ENCODE measurements at regions not wholly inside any gene's neighbourhood (a gene's known extent, or its start where the extent isn't known, plus 50 kb on each side); places are given as distances from the start of the nearest gene placed in this dataset.

DNA sequence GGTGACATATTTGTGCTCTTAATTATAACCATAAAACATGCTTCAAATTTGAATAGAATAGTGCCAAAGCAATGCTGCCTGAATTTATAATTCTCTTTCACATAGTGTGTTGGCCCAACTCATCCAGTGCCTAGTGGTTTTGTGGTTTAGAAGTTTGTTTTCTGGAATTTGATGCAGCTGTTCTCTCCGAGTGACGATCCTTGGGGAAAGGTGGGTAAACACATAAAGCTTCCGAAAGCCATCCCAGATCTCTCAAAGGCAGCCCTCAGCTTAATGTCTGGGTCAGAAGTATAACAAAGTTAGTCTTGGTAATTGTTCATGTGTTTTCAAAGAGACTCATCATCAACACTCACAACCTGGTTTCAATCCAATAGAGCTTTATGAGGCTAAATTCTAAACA, 235.6 kb upstream of the CDH2 start:
- no peak for ATAC-seq

GRCh38 chr18:28411806-28412205, 234.9 kb upstream of the CDH2 start:
- intact Hi-C loops (cut with DNase I, micrococcal nuclease): no loop called here

More for the DNA sequence above, 235.6 kb upstream of the CDH2 start:
- intact Hi-C loops (cut with DNase I, micrococcal nuclease): no loop called here
- DNase-seq: no peak

DNA sequence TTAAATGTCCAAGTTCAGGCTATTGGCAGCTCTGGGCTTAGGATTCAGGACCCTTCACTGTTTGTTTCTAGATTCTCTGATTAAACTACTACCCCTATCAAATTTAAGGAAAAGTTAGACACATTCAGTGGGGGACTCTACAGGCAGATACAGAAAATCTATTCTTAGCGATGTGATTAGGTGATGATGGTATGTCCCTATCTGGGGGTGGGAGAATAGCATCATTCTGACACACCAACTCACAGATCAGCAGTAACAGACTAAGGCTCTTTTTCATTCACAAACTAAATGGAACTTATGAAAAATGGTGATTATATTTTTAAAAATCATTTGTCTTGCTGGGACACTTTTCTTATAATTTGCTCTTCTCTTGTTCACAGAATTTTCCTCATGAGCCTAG, 232.9 kb upstream of the CDH2 start:
- ATAC-seq (no peak), DNase-seq (no peak)
- intact Hi-C loops (cut with DNase I, micrococcal nuclease): no loop called here

More at GRCh38 chr18:28411806-28412205, 234.9 kb upstream of the CDH2 start:
- DNase-seq (no peak), ATAC-seq (no peak)

- DNase-seq (no peak), ATAC-seq (no peak)
- intact Hi-C loops (cut with DNase I, micrococcal nuclease): no loop called here
Observed at GRCh38 chr18:28408528-28408927, 231.6 kb upstream of the CDH2 start.

DNA sequence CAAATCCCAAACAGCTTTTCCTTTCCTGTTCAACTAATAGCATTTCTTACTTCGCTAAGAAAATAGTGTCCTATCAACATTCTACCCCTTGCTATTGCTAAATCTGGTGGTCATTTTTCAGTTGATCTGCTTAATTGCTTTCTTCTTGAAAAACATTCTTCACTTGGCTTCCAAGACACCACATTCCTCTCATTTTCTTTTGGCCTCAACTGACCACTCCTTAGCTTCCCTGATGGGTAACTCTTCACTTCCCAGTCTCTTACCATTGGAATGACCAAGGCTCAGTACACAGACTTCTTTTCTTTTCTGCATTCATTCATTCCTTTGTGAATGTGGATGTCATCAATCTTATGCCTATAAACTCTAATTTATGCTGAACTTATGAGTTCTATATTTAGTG, 230.8 kb upstream of the CDH2 start:
- no peak for ATAC-seq
- intact Hi-C loops (cut with DNase I, micrococcal nuclease): no loop called here

DNA sequence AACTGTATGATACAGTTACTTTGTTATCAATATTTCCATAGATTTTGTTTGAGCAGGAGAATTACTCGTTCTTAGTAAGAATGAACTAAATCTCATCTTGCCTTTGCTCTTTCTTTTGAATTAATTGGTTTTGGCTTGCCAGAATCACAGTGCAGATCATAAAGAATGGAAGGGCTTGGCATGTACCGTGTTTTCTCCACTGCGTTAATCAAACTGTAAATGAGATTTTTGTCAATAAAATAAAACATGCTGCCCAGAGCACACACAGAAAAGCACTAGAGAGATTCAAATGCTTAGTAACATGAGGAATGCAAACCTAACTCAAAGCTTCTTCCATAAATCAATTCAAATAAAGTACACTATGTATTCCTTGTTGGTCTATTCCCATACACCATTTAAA, 229.6 kb upstream of the CDH2 start:
- ATAC-seq (no peak), DNase-seq (no peak)
- intact Hi-C loops (cut with DNase I, micrococcal nuclease): no loop called here

More for the DNA sequence above, 230.8 kb upstream of the CDH2 start:
- DNase-seq: no peak

DNA sequence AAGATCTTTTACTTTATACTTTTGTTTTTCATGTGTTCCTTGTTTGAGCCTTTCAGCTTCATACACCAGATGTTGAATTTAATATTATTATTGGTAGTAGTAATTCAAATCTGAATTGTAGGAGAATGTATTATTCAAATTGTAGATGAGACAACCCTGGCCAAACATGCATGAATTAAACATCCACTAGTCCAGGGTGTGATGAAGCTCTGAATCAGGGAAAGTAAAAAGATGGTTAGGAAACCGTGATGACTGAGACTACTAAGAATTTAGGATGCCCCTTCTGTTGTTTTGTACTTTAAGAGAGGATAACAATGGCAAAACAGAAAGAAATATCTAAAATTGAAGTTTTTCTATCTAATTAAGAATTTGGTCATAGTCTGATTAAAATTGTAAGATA, 227.8 kb upstream of the CDH2 start:
- ATAC-seq (no peak), DNase-seq (no peak)
- intact Hi-C loops (cut with DNase I, micrococcal nuclease): no loop called here

DNA sequence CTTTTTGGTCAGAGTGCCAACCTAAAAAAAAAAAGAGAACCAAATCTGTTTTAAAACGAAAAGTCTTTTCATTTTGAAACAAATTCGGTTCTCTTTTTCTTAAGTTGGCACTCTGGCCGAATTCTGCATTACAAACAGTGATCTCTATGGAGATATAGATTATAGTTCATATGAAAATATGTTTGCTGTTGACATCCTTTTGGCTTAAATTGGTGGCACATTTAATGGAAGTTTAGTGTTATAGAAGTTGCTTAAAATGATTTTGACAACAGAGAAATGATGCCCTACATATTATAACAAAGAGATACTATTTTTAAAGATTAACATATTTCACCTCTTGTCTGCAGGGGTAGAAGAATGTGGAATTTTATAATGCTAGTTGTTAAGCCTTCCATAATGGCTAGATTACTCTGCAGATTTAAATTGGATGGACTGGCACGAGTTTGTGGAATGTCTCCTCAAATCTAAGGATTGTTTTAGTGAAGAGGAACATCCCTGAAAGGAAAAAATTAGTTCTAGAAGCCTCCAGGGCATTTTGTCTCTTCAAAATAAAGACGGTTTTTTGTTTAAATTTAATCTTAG, 222.9 kb upstream of the CDH2 start:
- intact Hi-C loops (cut with DNase I, micrococcal nuclease): no loop called here
- ATAC-seq (no peak), DNase-seq (no peak)

DNA sequence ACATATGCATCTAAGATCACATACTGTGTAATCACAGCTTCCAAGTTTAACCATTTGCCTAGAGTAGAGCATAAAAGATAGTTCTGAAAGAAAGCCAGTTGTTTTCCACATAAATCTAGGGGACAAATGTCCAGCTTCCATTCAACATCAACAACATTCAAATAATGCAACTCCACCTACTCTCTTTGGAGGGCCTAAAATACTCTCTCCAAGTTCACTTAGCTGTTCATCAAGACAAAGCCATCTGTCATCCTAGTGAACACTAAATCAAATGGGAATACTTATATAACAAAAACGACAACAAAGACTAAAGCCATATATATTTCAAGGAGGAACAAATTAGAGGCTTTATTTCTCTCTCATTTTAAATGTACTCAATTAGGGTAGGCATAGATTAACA, 221.5 kb upstream of the CDH2 start:
- DNase-seq (no peak), ATAC-seq (no peak)
- intact Hi-C loops (cut with DNase I, micrococcal nuclease): no loop called here

GRCh38 chr18:28390022-28390421, 213.1 kb upstream of the CDH2 start:
- no peak for DNase-seq
- intact Hi-C loops (cut with DNase I, micrococcal nuclease): no loop called here

GRCh38 chr18:28382215-28382879, 205.4 kb upstream of the CDH2 start:
- DNase-seq (no peak), ATAC-seq (no peak)
- intact Hi-C loops (cut with DNase I, micrococcal nuclease): no loop called here

More at GRCh38 chr18:28390022-28390421, 213.1 kb upstream of the CDH2 start:
- no peak for ATAC-seq

DNA sequence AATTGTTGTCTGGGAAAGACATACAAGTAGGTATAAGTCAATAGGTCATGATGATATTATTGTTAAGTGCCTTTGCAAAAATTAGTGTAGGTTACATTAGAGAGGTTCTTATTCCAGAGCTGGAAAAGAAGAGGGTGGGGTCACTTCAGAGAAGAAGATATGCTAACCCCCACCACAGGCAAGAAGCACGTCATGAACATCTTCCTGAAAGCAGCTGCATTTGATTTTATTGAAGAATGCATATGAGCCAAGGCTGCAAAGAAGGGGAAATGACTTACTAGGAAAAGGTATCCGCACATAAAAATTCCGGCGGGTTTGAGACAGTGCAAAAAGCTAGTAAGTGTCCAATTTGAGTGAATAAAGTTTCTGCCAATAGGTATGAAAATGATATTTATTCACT, 195.3 kb upstream of the CDH2 start:
- intact Hi-C loops (cut with DNase I, micrococcal nuclease): no loop called here
- DNase-seq (no peak), ATAC-seq (no peak)

GRCh38 chr18:28366676-28367075, 189.7 kb upstream of the CDH2 start:
- DNase-seq (no peak), ATAC-seq (no peak)
- intact Hi-C loops (cut with DNase I, micrococcal nuclease): no loop called here

DNA sequence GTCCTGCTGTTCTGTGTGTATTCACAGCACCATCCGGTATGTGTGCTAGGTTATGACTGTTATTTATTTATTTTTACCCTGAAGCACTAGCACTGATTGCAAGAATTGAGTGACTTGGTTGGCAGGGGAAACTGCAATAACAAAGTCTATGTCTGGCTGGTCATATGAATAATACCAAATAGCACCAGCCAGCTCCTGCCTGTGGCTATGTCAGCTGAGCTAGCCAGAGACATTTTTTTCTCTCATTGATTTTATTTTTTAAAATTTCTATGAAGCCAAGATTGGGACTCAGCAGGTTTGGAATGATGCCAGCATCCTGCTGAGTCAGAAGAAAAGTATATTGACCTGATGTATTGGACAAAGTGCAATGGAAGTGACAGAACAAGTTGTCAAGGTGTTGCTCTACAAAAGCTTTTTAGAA, 188.5 kb upstream of the CDH2 start:
- intact Hi-C loops (cut with DNase I, micrococcal nuclease): no loop called here
- no peak for ATAC-seq
- no peak for DNase-seq

DNA sequence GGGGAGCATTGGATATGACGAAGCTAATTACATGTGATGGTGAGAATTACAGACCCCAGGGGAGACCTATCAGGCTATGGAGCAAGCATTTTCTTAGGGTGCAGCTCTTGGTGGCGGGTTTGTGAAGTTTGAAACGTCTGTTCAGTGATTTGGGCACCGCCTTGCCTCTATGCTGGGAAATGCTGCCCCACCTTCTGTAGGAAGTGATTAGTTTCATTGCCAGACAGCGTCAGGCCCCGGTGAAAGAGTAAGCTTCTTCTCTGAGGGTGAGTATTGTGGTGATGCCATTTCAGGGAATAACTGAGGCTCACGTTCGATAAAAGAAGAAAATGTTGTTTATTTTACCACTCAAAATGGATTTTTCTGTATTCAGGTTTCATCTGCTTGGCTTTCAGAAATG, 186.2 kb upstream of the CDH2 start:
- intact Hi-C loops (cut with DNase I, micrococcal nuclease): no loop called here
- DNase-seq (no peak), ATAC-seq (no peak)

DNA sequence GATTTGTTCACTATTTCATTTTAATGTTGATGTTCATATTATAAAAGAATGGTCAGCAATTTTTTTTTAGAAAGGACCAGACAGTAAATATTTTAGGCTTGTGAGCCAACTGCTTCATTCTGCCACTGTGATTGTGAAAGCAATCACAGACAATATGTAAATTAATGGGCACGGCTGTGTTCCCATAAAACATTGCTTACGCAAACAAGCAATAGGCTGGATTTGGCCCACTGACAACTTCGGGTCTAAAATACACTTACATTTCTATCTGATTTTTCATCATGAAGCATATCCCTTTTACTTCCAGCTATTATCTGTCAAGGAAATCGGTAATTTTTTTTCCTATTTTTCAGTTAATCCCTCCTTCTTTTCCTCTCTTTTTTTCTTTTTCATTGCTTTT, 182.2 kb upstream of the CDH2 start:
- intact Hi-C loops (cut with DNase I, micrococcal nuclease): no loop called here
- no peak for DNase-seq
- no peak for ATAC-seq

GRCh38 chr18:28357766-28358401, 181.0 kb upstream of the CDH2 start:
- DNase-seq: no peak
- ATAC-seq: no peak
- intact Hi-C loops (cut with DNase I, micrococcal nuclease): no loop called here

- no peak for ATAC-seq
- intact Hi-C loops (cut with DNase I, micrococcal nuclease): no loop called here
- DNase-seq: no peak
Observed at GRCh38 chr18:28350821-28351220, 173.9 kb upstream of the CDH2 start.

DNA sequence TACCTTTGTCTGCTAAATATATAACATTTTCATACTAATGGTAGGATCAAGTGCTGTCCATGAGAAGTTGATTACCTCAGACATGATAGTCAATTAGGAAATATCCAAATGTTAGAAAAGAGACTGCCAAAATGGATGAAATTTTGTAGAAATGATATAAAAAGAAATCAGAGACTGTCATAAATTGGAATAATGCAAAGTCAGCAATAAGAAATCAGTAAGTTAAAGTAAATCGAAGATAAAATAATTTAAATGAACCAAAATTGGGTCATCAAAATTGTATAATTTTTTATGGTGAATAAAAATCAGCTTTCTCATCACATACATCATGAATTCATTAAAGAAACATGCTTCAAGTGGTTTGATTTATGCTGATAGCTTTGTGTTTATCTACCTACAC, 165.3 kb upstream of the CDH2 start:
- intact Hi-C loops (cut with DNase I, micrococcal nuclease): no loop called here
- no peak for ATAC-seq
- no peak for DNase-seq

DNA sequence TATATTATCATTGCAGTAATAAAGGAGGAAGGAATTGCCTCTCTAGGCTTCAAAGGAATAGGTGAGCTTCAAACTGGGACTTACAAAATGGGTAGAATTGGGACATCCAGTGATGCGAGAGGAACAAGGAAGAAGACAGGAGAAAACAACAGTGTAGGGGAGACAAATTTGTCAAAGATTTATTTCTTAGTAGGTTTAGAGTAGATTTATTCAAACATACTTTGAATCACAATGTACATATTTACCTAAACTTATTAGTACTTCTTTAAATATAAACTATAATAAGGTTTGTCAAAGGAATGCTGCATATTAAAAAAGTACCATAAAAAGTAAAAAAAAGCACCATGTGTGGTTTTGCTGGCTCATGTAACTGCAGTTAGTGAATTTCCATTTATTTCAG, 161.4 kb upstream of the CDH2 start:
- intact Hi-C loops (cut with DNase I, micrococcal nuclease): no loop called here
- no peak for ATAC-seq

GRCh38 chr18:28334516-28334915, 157.6 kb upstream of the CDH2 start:
- intact Hi-C loops (cut with DNase I, micrococcal nuclease): no loop called here
- no peak for DNase-seq
- ATAC-seq: no peak

More for the DNA sequence above, 161.4 kb upstream of the CDH2 start:
- DNase-seq: no peak

All from left colon (tissue), 2 donors.